Lower lobe of right lung (tissue), 2 donors: ENCODE measurements at regions not wholly inside any gene's neighbourhood (a gene's known extent, or its start where the extent isn't known, plus 50 kb on each side); places are given as distances from the start of the nearest gene placed in this dataset.

Experiments used
- ATAC-seq, 2 donors: fragments of 200-7000 bp; cut with Tn5 transposase; one replicate each; pipeline ENCODE4 v1.9.1; 2020 to 2022; ENCODE audit warnings: mild to moderate bottlenecking in 2 of 2, moderate library complexity in 2 of 2
- DNase-seq: peaks from one replicate; pipeline ENCODE4 v3.0.0-alpha.2; 2020
- H3K27ac ChIP-seq: fragments of 200-600 bp; one replicate; pipeline ENCODE4 v1.8.0; 2022
- H3K27me3 ChIP-seq: fragments of 200-600 bp; one replicate; pipeline ENCODE4 v1.8.0; 2022; ENCODE audit warnings: low read depth
- H3K36me3 ChIP-seq: fragments of 200-600 bp; one replicate; pipeline ENCODE4 v1.8.0; 2022; ENCODE audit warnings: mild to moderate bottlenecking
- H3K4me1 ChIP-seq: fragments of 200-600 bp; one replicate; pipeline ENCODE4 v1.8.0; 2022
- H3K4me3 ChIP-seq: fragments of 200-600 bp; one replicate; pipeline ENCODE4 v1.8.0; 2022; ENCODE audit warnings: mild to moderate bottlenecking
- H3K9me3 ChIP-seq: fragments of 200-600 bp; one replicate; pipeline ENCODE4 v1.8.0; 2022
- CTCF ChIP-seq: fragments of 200-600 bp; IDR thresholded peaks from one replicate; pipeline ENCODE4 v1.8.0; 2022; ENCODE audit warnings: antibody characterized with exemption, mild to moderate bottlenecking
- intact Hi-C: fragments of 100-400 bp; cut with DNase I; formaldehyde crosslinking; loops from one replicate; pipeline ENCODE4 v1.11.0; 2022
- donor health status: DM: no; HTN: yes; CAD: no; lungs with severe emphysema.

GRCh38 chr2:128727404-128727803, 408.7 kb upstream of the HS6ST1 start:
- no peak for DNase-seq
- Histone ChIP-seq H3K36me3 (no peaks in the 10 kb centered on the region), H3K4me1 (no peaks in the 10 kb centered on the region), H3K4me3 (no peak overlapping the region), H3K27me3 (no peaks in the 10 kb centered on the region), H3K9me3 (peaks cover 10% of the 10 kb centered on the region), H3K27ac (no peak overlapping the region)
- ATAC-seq: no peak
- TF ChIP-seq CTCF: no peak
- intact Hi-C loops: no loop called here

GRCh38 chr2:128727914-128728313, 409.2 kb upstream of the HS6ST1 start:
- no peak overlapping the region for H3K27ac ChIP-seq
- no peaks in the 10 kb centered on the region for H3K27me3 ChIP-seq
- intact Hi-C loops: no loop called here
- no peak for TF ChIP-seq CTCF
- H3K4me3 ChIP-seq: no peak overlapping the region
- H3K9me3 ChIP-seq: peaks cover 10% of the 10 kb centered on the region
- no peaks in the 10 kb centered on the region for H3K4me1 ChIP-seq
- ATAC-seq: peak in 1 of 2 donors; percentile 33
- no peak for DNase-seq
- H3K36me3 ChIP-seq: no peaks in the 10 kb centered on the region

- intact Hi-C loops: no loop called here
- peaks cover 8% of the 10 kb centered on the region for H3K4me1 ChIP-seq
- H3K4me3 ChIP-seq: no peak overlapping the region
- H3K9me3 ChIP-seq: peaks cover 10% of the 10 kb centered on the region
- H3K27me3 ChIP-seq: no peaks in the 10 kb centered on the region
- DNase-seq: no peak
- no peak for TF ChIP-seq CTCF
- H3K27ac ChIP-seq: no peak overlapping the region
- no peak for ATAC-seq
- no peaks in the 10 kb centered on the region for H3K36me3 ChIP-seq
These were observed 410.4 kb upstream of the HS6ST1 start for GRCh38 chr2:128729051-128729450.

- intact Hi-C loops: no loop called here
- Histone ChIP-seq H3K27ac (no peak overlapping the region), H3K9me3 (peaks cover 10% of the 10 kb centered on the region), H3K4me3 (no peak overlapping the region), H3K4me1 (peaks cover 35% of the 10 kb centered on the region), H3K27me3 (peaks cover 19% of the 10 kb centered on the region), H3K36me3 (no peaks in the 10 kb centered on the region)
- DNase-seq (no peak), ATAC-seq (no peak)
- no peak for TF ChIP-seq CTCF
These were observed 413.5 kb upstream of the HS6ST1 start for GRCh38 chr2:128731994-128732650.

- H3K9me3 ChIP-seq: peaks cover 10% of the 10 kb centered on the region
- ATAC-seq: peak; percentile 18 to 29
- peaks cover 21% of the 10 kb centered on the region for H3K27me3 ChIP-seq
- H3K27ac ChIP-seq: no peak overlapping the region
- H3K4me3 ChIP-seq: no peak overlapping the region
- no peak for TF ChIP-seq CTCF
- H3K36me3 ChIP-seq: no peaks in the 10 kb centered on the region
- DNase-seq: no peak
- H3K4me1 ChIP-seq: peaks cover 35% of the 10 kb centered on the region
- intact Hi-C loops: no loop called here
These were observed 414.3 kb upstream of the HS6ST1 start for GRCh38 chr2:128732976-128733431.
